WTC11 (cell line): ENCODE measurements at regions not wholly inside any gene's neighbourhood (a gene's known extent, or its start where the extent isn't known, plus 50 kb on each side); places are given as distances from the start of the nearest gene placed in this dataset.

Experiments
- CBFB ChIP-seq: sonication (generic); formaldehyde crosslinking; IDR thresholded peaks from 2 replicates; pipeline ENCODE4 v1.8.1; 2022; ENCODE audit warnings: mild to moderate bottlenecking, low read depth, missing genetic modification reagents
- CTCF ChIP-seq: fragments of 200-600 bp; IDR thresholded peaks from 2 replicates; pipeline ENCODE4 v1.8.0; 2022; ENCODE audit warnings: antibody characterized with exemption
- NFYB ChIP-seq: sonication (generic); formaldehyde crosslinking; conservative IDR thresholded peaks from 2 replicates; pipeline ENCODE4 v1.8.0; 2022; ENCODE audit warnings: low read depth, missing genetic modification reagents
- SMAD3 ChIP-seq: sonication (generic); formaldehyde crosslinking; IDR thresholded peaks from 2 replicates; pipeline ENCODE4 v1.8.0; 2022; ENCODE audit warnings: missing genetic modification reagents, mild to moderate bottlenecking, borderline replicate concordance
- SP1 ChIP-seq: sonication (generic); formaldehyde crosslinking; conservative IDR thresholded peaks from 2 replicates; pipeline ENCODE4 v1.8.1; 2022; ENCODE audit warnings: missing genetic modification reagents
- ZNF512 ChIP-seq: sonication (generic); formaldehyde crosslinking; IDR thresholded peaks from 2 replicates; pipeline ENCODE4 v1.8.1; 2022; ENCODE audit warnings: missing genetic modification reagents, borderline replicate concordance
- ZNF671 ChIP-seq: fragments of 250-450 bp; sonication (Bioruptor Pico); IDR thresholded peaks from 2 replicates; pipeline ENCODE4 v1.8.0; 2021; ENCODE audit warnings: mild to moderate bottlenecking
- TF ChIP-seq, protein P1 (sequence below): sonication (generic); formaldehyde crosslinking; IDR thresholded peaks from 2 replicates; pipeline ENCODE4 v1.8.1; 2022; ENCODE audit warnings: mild to moderate bottlenecking, missing genetic modification reagents, moderate library complexity, borderline replicate concordance

DNA sequence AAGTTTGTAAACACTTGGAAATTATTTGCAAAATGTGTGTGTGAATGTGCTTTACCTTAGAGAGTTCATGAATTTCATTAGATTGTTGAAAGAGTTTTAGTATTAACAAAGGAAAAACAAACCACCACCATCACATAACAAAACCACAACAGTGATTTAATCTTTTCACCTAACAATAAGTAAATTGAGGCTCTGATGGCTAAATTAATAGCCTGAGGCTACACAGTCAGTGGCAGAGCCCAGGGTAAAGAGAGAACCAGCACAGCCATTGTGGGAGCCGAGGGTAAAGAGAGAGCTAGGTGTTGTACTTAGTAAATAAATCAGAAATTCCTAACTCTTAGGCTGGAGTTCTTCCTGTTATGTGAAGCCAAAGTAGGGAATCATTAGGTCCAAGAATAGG lies 51.2 kb upstream of the CAPRIN2 start:
- no peak for TF ChIP-seq CBFB (CRISPR knock-in tag)
- TF ChIP-seq CTCF, result no peak
- TF ChIP-seq, protein P1, sequence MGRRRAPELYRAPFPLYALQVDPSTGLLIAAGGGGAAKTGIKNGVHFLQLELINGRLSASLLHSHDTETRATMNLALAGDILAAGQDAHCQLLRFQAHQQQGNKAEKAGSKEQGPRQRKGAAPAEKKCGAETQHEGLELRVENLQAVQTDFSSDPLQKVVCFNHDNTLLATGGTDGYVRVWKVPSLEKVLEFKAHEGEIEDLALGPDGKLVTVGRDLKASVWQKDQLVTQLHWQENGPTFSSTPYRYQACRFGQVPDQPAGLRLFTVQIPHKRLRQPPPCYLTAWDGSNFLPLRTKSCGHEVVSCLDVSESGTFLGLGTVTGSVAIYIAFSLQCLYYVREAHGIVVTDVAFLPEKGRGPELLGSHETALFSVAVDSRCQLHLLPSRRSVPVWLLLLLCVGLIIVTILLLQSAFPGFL, result no peak
- no peak for TF ChIP-seq SMAD3 (CRISPR knock-in tag)
- no peak for TF ChIP-seq SP1 (CRISPR knock-in tag)
- TF ChIP-seq ZNF671 (CRISPR knock-in tag), result no peak
- no peak for TF ChIP-seq ZNF512 (CRISPR knock-in tag)
- no peak for TF ChIP-seq NFYB (CRISPR knock-in tag)
